IPS-15b (cell line): ENCODE measurements at regions not wholly inside any gene's neighbourhood (a gene's known extent, or its start where the extent isn't known, plus 50 kb on each side); places are given as distances from the start of the nearest gene placed in this dataset.

Experiments
- H3K27me3 ChIP-seq: one replicate; pipeline ENCODE4 v1.6.1; 2013; ENCODE audit warnings: low read length; ENCODE audit not compliant: control insufficient read depth, insufficient read depth
- H3K36me3 ChIP-seq: one replicate; pipeline ENCODE4 v1.6.1; 2013; ENCODE audit warnings: low read length; ENCODE audit not compliant: control insufficient read depth, insufficient read depth
- H3K4me1 ChIP-seq: one replicate; pipeline ENCODE4 v1.6.1; 2013; ENCODE audit warnings: mild to moderate bottlenecking, low read length; ENCODE audit not compliant: control insufficient read depth, insufficient read depth
- H3K4me3 ChIP-seq: one replicate; pipeline ENCODE4 v1.5.1; 2013; ENCODE audit warnings: low read depth, low read length
- H3K9ac ChIP-seq: one replicate; pipeline ENCODE4 v1.6.1; 2013; ENCODE audit warnings: low read depth, mild to moderate bottlenecking, low read length
- H3K9me3 ChIP-seq: one replicate; pipeline ENCODE4 v1.6.1; 2013; ENCODE audit warnings: mild to moderate bottlenecking, low read length; ENCODE audit not compliant: control insufficient read depth, insufficient read depth

GRCh38 chr7:144908324-144908723 is 72.5 kb upstream of the TPK1 start:
- Histone ChIP-seq H3K9me3 (no peaks in the 10 kb centered on the region), H3K4me1 (peaks cover 3% of the 10 kb centered on the region), H3K36me3 (no peaks in the 10 kb centered on the region), H3K27me3 (no peaks in the 10 kb centered on the region), H3K4me3 (no peak overlapping the region), H3K9ac (no peak overlapping the region)

- H3K27me3 ChIP-seq: no peaks in the 10 kb centered on the region
- H3K4me3 ChIP-seq: no peak overlapping the region
- no peak overlapping the region for H3K9ac ChIP-seq
- H3K36me3 ChIP-seq: no peaks in the 10 kb centered on the region
- no peaks in the 10 kb centered on the region for H3K9me3 ChIP-seq
- H3K4me1 ChIP-seq: peaks cover 3% of the 10 kb centered on the region
Measured at GRCh38 chr7:144907577-144907976, 71.7 kb upstream of the TPK1 start.

DNA sequence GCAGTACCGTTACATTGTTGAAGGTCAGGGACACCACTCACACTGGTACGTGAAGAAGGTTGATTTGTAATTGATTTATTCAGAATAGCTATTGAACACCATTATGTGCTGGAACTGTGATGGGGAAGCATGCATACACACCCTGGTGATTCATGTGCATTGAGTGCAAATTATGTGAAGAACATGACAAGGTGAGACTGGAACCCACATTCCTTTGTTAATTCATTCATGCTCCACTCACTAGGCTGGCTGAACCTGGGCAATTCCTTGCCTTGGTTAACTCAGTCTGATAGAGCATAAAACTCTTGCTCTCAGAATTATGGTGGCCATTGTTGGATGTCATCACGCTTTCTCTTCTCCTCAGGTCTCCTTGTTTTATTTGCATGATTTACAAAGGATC is 67.3 kb upstream of the TPK1 start:
- Histone ChIP-seq H3K9ac (no peak overlapping the region), H3K4me3 (no peak overlapping the region), H3K27me3 (no peaks in the 10 kb centered on the region), H3K4me1 (no peaks in the 10 kb centered on the region), H3K9me3 (no peaks in the 10 kb centered on the region), H3K36me3 (no peaks in the 10 kb centered on the region)

- Histone ChIP-seq H3K9me3 (no peaks in the 10 kb centered on the region), H3K9ac (no peak overlapping the region), H3K4me3 (no peak overlapping the region), H3K36me3 (no peaks in the 10 kb centered on the region), H3K4me1 (no peaks in the 10 kb centered on the region), H3K27me3 (no peaks in the 10 kb centered on the region)
Measured at GRCh38 chr7:144892761-144893160, 56.9 kb upstream of the TPK1 start.
